ENCODE measurements at regions not wholly inside any gene's neighbourhood (a gene's known extent, or its start where the extent isn't known, plus 50 kb on each side); places are given as distances from the start of the nearest gene placed in this dataset.
"Not testable (repeated sequence)": the region's sequence is repeated elsewhere in the genome, so short reads cannot be mapped to it uniquely, and the experiment has no call there.

DNA sequence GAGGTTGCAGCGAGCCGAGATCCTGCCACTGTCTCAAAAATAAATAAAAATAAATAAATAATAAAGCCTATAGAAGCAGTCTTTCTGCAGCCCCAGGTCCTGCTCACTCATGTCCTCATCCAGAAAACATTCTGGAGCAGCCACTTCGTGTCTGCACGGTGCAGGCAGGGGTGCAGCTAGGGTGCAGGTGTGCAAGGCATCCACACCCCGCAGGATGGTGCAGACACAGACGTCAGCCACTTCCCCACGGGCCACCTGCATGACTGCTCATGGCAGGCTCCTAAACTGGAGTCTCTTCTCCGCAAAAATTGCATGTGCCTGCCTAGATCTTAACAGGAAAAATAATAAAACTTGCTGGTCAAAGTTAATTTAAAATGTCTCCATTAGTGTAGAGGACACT is 80.2 kb upstream of the SNTG2 start:
- no peak overlapping the region for H3K27ac ChIP-seq
- TF ChIP-seq, protein P1, sequence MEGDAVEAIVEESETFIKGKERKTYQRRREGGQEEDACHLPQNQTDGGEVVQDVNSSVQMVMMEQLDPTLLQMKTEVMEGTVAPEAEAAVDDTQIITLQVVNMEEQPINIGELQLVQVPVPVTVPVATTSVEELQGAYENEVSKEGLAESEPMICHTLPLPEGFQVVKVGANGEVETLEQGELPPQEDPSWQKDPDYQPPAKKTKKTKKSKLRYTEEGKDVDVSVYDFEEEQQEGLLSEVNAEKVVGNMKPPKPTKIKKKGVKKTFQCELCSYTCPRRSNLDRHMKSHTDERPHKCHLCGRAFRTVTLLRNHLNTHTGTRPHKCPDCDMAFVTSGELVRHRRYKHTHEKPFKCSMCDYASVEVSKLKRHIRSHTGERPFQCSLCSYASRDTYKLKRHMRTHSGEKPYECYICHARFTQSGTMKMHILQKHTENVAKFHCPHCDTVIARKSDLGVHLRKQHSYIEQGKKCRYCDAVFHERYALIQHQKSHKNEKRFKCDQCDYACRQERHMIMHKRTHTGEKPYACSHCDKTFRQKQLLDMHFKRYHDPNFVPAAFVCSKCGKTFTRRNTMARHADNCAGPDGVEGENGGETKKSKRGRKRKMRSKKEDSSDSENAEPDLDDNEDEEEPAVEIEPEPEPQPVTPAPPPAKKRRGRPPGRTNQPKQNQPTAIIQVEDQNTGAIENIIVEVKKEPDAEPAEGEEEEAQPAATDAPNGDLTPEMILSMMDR (conservative IDR thresholded peaks at IDR 0.05): no peak
- no peak for TF ChIP-seq ZFX (IDR thresholded peaks at IDR 0.05)

- no peak for TF ChIP-seq ZFX (IDR thresholded peaks at IDR 0.05)
- H3K27ac ChIP-seq: no peak overlapping the region
Measured at GRCh38 chr2:869894-870293, 80.8 kb upstream of the SNTG2 start.

DNA sequence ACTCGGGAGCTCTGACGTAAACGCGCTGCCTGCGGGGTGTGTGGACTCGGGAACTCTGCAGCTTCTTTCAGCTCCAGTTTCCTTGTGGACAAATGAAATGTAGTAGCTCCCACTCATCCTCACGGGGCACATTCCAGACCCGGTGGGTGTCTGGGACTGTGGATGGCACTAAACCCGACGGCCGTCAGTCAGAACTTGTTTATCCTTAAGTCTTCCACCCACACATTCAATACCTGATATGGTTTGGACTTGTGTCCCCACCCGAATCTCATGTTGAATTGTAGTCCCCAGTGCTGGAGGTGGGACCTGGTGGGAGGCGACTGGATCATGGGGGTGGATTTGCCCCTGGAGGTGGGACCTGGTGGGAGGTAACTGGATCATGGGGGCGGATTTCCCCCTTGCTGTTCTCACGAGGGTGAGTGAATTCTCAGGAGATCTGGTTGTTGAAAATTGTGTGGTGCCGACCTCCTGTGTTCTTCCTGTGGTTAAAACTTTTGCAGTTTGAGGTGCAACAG is 81.2 kb upstream of the SNTG2 start:
- TF ChIP-seq ZFX (IDR thresholded peaks at IDR 0.05): no peak
- TF ChIP-seq, protein P1 (conservative IDR thresholded peaks at IDR 0.05): no peak
- no peak overlapping the region for H3K27ac ChIP-seq

DNA sequence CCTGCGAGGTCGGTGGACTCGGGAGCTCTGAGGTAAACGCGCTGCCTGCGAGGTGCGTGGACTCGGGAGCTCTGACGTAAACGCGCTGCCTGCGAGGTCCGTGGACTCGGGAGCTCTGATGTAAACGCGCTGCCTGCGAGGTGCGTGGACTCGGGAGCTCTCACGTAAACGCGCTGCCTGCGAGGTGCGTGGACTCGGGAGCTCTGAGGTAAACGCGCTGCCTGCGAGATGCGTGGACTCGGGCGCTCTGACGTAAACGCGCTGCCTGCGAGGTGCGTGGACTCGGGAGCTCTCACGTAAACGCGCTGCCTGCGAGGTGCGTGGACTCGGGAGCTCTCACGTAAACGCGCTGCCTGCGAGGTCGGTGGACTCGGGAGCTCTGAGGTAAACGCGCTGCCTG is 81.8 kb upstream of the SNTG2 start:
- not testable (repeated sequence) for H3K27ac ChIP-seq

DNA sequence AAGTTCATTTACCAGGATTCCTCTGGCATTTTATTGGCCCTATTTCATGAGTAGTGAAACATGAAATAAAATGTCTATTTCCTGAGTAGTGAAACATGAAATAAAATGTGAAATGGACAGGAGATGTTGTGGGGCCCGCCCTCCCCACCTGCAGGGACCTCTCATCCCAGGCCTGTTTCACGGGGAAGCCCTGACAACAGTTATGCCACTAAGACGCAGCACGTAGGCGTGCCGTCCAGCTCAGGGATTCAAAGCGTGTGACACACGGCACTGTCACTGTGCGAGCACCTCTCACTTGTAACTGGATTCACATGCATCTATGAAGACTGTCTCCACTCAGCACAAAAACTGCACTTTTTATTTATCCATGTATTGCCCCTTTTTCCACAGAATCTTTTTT is 83.4 kb upstream of the SNTG2 start:
- no peak overlapping the region for H3K27ac ChIP-seq
- TF ChIP-seq ZFX (IDR thresholded peaks at IDR 0.05): no peak
- TF ChIP-seq, protein P1 (conservative IDR thresholded peaks at IDR 0.05): no peak

DNA sequence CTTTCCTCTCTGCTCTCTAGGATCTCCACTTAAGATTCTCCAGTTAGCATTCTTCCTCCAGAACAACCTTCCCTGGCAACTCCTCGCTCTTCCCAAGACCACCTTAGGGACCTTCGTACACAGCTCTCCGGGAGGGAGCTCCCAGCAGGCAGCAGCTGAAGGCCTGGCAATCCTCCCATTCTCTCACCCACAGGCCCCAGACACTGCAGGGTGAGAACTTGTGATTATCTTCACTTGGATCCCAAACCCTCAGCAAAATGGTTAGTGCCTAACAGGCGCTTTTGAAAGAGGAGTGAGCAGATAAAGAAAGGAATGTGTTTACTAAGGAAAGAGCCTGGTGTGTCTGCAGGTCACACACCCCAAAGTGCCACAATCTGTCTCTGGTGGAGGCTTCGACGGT is 83.8 kb upstream of the SNTG2 start:
- TF ChIP-seq ZFX (IDR thresholded peaks at IDR 0.05): no peak
- TF ChIP-seq, protein P1 (conservative IDR thresholded peaks at IDR 0.05): no peak
- no peak overlapping the region for H3K27ac ChIP-seq

- TF ChIP-seq, protein P1 (conservative IDR thresholded peaks at IDR 0.05): no peak
- peak; percentile 24; the same call in 1 of the 2 replicates for TF ChIP-seq ZFX (IDR thresholded peaks at IDR 0.05)
- no peak overlapping the region for H3K27ac ChIP-seq
Measured at GRCh38 chr2:866009-866680, 84.5 kb upstream of the SNTG2 start.

GRCh38 chr2:864501-865106 is 86.0 kb upstream of the SNTG2 start:
- TF ChIP-seq, protein P1 (conservative IDR thresholded peaks at IDR 0.05): no peak
- TF ChIP-seq ZFX (IDR thresholded peaks at IDR 0.05): no peak
- H3K27ac ChIP-seq: no peak overlapping the region
